SK-N-SH treated with all-trans-retinoic acid at 6 μM for 48 hours (cell line): ENCODE measurements at regions not wholly inside any gene's neighbourhood (a gene's known extent, or its start where the extent isn't known, plus 50 kb on each side); places are given as distances from the start of the nearest gene placed in this dataset.

ENCODE experiments used
- PPARA ChIP-seq: fragments of 250-450 bp; sonication (Bioruptor Pico); IDR thresholded peaks from 2 replicates; pipeline ENCODE4 v1.5.0; 2020; ENCODE audit warnings: mild to moderate bottlenecking, borderline replicate concordance
- RARB ChIP-seq: fragments of 250-450 bp; sonication (Bioruptor Pico); IDR thresholded peaks from 2 replicates; pipeline ENCODE4 v1.8.0; 2021; ENCODE audit warnings: mild to moderate bottlenecking, moderate library complexity
- TCF4 ChIP-seq: fragments of 250-450 bp; sonication (Bioruptor Pico); IDR thresholded peaks from 2 replicates; pipeline ENCODE4 v1.8.0; 2021; ENCODE audit warnings: mild to moderate bottlenecking, moderate library complexity, borderline replicate concordance
- ZFP3 ChIP-seq: fragments of 250-450 bp; sonication (Bioruptor Pico); IDR thresholded peaks from 2 replicates; pipeline ENCODE4 v1.5.0; 2020; ENCODE audit warnings: mild to moderate bottlenecking, moderate library complexity

GRCh38 chr16:80862160-80862705, 57.8 kb upstream of the CDYL2 start (continued):
- TF ChIP-seq PPARA (CRISPR knock-in tag) (no peak), TCF4 (CRISPR knock-in tag) (no peak), ZFP3 (CRISPR knock-in tag) (no peak), RARB (CRISPR knock-in tag) (no peak)
